NCI-H2196 treated with DMSO at 0.1 percent for 48 hours (cell line): ENCODE measurements at regions not wholly inside any gene's neighbourhood (a gene's known extent, or its start where the extent isn't known, plus 50 kb on each side); places are given as distances from the start of the nearest gene placed in this dataset.

Source experiments
- DNase-seq: peaks from one replicate; lab custom pipeline; 2025; ENCODE audit not compliant: unreplicated experiment; lab: John Stamatoyannopoulos, UW

DNA sequence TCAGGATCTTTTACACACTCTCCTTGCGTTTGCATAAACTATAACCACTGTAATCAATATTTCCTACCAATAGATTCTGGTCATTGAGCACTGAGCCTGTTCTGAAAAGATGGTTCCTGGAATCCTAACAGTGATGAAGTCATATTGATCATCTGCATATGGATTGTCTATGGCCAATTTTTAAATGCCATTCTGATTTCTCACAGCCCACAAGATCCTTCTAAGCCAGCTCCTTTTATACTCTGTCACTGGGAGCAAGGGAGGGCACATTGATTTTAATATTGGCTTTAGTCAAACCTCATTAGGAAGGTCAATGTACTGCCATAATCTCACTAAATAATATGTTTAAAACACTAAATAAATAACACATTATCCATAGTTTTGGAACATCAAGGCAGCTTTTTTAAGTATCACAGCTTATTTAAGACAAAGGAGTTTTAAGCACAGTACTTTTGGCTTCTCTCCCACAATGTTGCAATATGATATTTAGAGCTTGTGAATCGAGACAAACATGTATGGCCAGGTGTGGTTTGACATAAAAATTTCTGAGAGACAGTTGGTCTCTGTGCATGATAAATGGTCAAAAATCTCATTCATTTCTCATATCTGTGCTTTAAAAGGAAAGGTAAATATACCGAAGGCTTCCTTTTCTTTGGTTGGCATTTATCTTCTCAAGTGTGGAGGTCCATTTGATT, 267.3 kb downstream of the MTX2 start:
- no peak for DNase-seq

DNA sequence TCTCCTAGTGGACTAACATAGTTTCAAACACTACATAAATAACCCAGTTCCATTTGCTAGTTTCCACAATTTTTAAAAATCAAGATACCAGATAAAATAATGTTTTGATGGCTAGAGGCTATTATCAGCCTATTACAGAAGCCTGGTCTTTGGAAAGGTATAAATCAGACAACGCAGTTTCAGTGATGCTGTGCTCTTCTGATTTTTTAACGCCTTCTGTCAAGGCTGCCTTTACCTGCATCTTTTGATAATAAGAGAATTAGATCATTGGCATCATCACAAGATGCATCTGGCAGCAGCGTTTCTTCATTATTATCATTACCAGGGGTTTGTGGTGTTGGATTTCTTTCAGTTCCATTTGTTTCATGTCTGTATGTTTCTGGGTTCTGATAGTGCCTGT, 268.7 kb downstream of the MTX2 start:
- no peak for DNase-seq

GRCh38 chr2:176540995-176541394, 271.8 kb downstream of the MTX2 start:
- DNase-seq = no peak

GRCh38 chr2:176542476-176542875, 273.2 kb downstream of the MTX2 start:
- DNase-seq = no peak

DNA sequence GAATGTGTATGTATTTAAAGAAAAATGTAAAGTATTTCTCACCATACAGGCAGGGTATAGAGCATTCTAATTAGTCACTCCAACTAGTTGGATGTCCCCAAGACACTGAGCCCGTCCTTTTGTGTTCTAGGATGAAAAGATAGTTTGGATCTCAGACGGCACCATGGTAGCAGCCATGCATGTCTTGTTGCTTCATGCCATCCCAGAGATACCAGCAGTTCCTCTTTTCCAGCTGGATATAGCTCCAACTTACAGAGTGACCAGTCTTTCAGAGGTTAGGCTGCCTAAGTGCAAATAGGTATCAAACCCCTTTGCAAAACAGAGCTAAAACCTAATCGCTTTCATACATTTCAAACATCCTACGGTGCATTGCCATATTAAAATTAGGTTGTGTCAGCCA, 275.3 kb downstream of the MTX2 start:
- DNase-seq = no peak

DNA sequence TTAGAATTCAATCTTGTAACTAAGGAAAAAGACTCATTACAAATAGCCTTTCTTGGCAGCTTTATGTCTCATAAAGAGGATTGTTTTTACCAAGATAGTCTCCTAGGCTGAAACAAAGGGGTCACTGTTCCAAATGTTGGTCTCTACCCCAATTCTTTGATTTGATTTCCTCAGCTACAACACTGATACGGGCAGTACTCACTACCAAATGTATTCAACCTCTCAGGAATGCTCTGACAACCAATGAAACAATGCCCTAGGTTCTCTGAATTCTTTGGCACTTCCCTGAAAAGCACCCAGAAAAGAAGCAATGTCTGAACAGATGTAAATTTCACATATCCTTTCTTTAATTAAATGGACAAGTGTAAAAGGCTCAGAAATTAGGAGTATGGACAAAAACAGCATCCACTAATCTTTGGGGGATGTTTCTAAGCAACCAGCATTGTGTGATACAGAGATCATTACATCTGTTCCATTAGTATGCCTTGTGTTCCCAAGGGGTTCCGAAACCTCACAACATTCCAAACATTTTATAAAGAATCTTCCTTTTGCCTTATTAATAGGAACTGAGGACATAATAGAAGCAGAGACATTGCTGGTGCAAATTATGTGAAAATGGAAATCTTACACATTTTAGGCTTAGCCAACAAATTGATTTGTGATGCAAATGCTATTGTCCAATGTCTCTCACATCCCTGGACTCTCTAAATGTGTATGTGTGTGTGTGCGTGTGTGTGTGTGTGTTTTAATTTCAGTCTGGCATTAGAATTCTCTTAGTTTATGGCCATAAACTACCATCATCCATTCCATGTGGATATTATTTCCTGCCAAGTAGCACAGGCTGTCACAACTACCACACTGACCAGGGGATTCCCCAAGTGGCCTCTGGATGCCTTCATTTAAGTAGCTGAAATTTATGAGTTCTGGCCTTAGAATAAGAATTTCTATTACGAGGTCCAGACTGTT, 276.0 kb downstream of the MTX2 start:
- no peak for DNase-seq

DNA sequence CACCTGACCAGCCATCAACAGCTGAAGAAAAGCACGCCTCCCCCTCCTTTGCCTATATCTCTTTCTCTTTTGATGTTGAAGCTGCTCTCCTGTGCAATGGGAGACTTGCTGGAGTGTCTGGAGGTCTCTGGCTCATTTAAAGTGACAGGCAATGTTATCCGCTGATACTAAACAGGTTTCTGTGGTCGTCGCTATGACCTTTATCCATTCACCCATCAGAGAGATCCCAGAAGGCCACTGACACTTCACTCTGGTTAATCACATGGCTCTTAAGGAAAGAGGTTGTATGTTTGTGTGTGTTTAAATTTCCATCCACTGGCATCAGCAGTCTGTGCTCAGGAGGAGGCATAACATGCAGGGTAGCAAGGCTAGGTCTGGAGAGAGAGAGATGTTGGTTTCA, 277.3 kb downstream of the MTX2 start:
- no peak for DNase-seq

GRCh38 chr2:176552501-176553135, 283.4 kb downstream of the MTX2 start:
- no peak for DNase-seq

- DNase-seq = peak; percentile 68
These were observed 284.5 kb downstream of the MTX2 start for GRCh38 chr2:176553685-176554100.

DNA sequence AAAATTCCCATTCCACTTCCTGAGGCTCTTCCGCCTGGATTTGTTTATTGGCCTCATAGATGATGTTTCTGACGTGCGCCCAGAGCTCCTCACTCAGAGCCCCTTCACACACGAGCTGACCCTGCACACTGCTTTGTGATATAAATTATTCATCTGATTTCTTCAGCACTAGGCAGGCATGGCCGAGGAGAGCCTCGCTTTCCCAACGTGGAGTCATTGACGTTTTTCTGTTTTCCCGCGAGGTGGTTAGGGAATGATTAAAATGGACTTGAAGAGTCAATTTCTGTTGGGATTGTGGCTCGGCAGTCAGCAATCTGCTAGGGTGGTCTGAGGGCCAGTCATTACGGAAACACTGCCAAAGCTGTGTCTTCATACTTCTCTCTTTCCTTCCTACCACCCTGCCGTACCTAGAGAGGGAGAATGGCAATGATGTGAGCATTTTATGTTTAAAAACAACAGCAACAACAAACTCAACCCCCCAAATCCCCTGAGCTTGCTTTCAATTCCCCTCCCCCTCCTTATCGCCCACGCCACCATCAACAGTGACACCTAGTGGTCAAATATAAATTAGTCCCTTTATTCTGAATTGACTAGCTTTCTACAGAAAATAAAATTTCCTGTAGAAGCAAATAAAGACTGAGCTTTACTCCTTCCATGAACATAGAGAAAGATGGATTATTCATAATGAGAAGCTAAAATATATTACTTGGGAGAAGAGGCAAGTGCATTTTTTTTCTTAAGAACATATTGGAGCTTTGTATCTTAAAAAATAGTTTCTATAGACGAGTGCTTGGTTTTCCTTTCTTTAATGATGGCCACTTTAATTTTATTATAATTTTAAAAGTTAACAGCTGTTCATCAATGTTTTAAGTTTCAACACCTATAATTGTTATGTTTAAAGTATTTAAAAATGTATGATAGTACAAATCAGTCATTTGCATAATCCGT, 285.1 kb downstream of the MTX2 start:
- DNase-seq = peak; percentile 73

- DNase-seq = no peak
These were observed 285.9 kb downstream of the MTX2 start for GRCh38 chr2:176555112-176555511.

- DNase-seq = no peak
These were observed 286.5 kb downstream of the MTX2 start for GRCh38 chr2:176555781-176556180.

DNA sequence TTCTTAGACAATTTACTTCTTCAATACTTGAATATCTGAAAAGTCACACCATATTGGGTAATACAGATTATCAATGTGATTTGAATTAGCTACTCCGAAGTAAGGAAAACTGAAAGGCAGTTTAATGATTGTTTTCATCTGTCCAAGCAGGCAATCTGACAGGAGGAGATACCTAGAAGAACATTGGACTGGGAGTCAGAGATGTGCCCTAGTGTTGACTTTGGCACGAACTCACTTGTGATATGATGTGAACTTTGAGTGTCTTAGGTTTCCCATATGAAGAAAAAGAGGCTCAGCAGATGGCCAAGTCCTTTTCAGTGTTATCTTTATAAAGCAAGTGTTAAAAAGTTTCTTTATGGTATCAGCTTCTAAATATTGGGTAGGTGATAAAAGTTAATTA, 287.1 kb downstream of the MTX2 start:
- DNase-seq = no peak

DNA sequence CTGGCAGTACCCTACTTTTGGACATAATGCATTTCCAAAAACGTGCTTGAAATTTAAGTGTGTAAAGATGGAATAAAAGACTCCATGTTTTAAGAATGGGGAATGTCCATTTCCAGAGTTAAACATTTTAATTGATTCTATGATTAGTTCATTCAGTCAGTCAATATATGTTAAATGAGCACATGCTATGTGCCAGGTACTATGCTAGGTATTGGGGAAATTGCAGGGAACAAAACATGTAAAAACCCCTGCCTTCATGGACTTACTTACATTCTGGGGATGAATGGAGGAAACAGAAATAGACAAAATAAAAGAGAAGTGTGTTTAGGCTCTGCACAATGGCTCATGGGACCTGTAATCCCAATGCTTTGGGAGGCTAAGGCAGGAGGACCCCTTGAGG, 288.6 kb downstream of the MTX2 start:
- no peak for DNase-seq

DNA sequence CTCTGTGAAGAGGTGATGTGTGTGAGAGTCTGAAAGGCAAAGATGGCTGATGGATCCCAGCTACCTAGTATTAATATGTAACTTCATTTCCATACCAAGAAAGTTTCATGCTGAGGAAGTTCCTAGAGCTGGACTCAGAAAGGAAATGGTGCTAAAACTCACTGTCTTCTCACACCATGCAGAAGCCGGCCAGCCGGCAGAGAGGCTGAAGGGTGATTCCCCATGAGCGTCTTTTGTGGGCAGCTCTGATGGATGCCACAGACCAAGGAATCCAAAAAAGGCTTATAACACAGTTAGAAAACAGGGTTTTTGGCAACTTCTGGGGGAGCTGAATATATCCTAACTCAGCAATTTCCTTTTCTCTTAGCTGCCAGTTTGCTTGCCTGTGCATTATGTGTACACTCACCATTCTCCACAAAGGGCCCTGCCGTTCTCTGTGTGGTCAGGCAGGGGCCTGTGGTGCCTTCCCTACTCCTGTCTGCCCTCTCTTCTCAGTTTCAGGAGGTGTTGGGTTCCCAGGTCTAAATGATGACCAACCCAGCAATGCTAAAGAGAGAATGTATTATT, 289.4 kb downstream of the MTX2 start:
- no peak for DNase-seq

DNA sequence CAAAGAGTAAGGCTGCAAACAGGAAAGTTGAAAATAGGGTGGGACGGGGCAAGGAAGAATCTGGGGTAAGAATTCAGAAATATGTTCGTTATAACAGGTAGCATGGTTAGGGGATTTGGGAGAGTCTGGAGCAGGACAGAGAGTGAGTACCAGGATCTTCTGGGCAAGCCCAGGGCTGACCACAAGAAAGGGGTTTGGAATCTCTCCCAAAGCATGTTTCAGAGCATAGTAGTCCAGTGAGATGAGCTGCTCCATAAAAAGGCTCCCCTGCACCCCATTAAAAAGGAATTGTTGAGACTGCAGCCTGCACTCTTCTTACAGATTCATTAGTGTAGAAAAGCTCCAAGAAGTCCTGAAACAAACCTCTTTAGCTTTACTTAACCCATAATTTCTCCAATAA, 291.1 kb downstream of the MTX2 start:
- no peak for DNase-seq

DNA sequence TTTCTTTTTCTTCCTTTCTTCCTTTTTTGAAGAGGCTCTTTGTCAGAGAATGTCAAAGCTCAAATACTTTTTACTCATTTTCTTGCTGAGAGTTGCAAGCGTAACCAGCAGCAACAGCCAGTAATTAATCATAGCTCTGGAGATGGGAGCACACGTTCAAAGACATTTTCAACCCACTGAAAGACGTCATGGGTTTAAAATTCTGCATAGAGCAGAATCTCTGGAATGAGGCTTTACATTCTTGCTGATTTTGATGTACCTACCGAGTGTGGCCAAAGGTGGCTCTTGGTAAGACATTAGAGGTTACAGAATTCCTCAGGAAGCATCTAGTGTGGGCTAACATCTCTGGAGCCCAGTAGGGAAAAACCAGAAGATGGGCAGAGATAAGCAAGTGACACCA, 292.5 kb downstream of the MTX2 start:
- no peak for DNase-seq

DNA sequence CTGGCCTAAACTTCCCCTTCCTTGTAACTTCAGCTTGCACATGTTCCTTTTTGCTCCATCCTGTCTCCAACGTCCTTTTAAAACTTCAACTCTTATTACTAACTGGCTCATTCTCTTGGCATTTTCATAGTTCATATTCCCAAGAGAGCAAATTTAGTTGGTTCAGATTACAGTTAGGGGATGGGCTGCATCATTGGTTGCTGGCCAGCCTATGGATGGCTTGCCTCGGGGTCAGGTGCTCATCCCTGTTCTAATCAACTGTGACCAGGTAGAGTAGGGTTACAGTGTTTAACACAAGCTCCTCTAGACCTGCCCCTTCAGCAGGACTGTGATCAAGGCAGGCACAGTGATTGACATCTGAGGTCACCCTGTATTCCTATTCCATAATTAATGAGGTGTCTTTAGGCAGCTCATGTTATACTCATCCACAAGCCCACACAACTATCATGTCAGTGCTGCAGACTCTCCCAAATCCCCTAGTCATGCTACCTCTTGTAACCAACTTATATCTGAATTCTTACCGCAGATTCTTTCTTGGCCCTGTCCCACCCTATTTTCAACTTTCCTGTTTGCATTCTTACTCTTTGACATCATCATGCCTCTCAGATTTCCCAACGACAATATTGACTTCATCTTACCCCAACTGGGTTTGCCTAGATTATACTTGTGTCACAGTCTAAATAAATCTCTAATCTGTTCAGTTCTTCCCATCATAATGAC, 293.3 kb downstream of the MTX2 start:
- no peak for DNase-seq

DNA sequence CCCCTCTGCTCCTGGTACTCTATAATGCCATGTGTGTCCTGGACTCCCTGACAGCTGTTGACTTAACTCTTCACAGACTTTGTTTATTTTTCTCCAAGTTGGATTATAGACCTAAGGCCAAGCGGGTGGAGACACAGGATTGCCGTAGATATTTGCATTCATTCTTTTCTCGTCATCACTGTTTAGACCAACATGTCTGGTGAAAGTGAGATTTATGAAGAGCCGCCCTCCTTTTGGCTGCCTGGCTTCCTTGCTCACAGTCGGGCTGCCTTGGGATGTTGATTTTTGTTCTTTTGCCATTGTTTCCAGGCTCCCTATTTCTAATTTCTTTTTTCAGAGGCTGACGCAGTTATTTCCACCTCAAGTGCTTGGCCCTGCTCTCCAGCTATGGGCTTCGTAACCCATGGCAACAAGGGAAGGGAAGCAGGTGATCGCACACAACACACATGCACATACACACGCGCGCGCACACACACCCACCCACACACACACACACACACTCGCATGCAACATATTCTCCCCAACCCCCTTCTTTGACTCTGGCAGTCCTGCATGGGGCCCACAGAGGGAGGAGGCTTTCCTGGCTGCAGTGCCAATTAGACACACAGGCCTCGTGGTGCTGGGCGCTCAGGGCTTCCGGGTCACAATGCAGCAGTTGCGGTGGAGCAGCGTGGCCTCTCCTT, 296.5 kb downstream of the MTX2 start:
- DNase-seq = peak; percentile 79
